GM19395 (cell line): ENCODE measurements at regions not wholly inside any gene's neighbourhood (a gene's known extent, or its start where the extent isn't known, plus 50 kb on each side); places are given as distances from the start of the nearest gene placed in this dataset.
"Not testable (repeated sequence)": the region's sequence is repeated elsewhere in the genome, so short reads cannot be mapped to it uniquely, and the experiment has no call there.

Experiments used
- ATAC-seq: cut with Tn5 transposase; IDR thresholded peaks from one replicate; pipeline ENCODE4 v1.9.1; 2021; ENCODE audit warnings: mild to moderate bottlenecking, moderate library complexity; ENCODE audit not compliant: unreplicated experiment

DNA sequence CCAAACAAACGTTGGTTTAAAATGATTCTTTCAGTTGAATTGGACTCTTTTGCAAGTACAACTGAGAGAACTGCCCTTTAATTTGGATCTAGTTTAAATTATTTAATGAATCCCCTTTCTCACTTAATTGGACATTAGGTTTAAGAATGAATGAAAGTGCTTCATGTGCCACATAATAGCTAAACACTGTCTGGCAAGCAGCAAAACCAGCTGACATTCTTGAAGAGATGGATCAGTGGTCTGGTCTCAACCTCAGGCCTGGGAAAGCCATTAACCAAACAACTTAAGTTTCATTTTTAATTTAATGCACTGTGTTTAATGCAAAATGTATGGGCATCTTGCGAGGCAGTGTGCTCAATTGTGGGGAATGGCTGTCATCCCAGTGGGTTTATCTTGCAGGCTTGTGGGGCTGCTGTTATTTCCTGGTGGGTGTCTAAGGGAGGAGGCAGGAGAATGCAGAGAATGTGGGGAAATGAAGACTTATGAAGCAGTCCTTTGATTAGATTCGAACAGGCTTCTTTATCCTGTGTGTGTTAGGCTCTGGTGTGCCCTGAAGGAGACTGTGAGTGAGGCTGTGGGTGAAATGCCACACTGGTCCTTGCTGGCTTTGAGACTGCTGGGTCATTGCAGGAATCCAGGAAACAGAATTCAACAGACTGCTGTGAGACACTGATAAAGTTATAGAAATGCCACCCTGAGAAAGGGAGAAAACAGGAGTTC, 144.1 kb upstream of the PELI2 start:
- ATAC-seq: no peak

- no peak for ATAC-seq
Observed at GRCh38 chr14:55975281-55975910, 142.8 kb upstream of the PELI2 start.

DNA sequence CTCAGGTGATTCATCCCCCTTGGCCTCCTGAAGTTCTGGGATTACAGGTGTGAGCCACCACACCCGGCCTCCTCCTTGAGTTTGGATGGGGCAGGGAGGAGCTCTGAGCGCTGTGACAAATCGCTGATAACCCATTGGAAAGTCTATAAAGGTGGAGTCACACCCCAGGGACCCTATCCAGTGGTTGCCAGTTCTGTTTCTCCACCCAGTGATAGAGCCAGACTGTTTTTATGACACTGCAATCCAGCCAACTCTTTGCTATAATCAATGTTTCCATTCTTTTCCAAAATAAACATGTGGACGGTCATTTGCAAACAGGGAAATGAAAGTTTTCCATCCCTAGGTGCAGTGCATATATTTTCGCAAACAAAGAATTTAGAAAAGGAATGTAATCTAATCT, 142.0 kb upstream of the PELI2 start:
- ATAC-seq: no peak

DNA sequence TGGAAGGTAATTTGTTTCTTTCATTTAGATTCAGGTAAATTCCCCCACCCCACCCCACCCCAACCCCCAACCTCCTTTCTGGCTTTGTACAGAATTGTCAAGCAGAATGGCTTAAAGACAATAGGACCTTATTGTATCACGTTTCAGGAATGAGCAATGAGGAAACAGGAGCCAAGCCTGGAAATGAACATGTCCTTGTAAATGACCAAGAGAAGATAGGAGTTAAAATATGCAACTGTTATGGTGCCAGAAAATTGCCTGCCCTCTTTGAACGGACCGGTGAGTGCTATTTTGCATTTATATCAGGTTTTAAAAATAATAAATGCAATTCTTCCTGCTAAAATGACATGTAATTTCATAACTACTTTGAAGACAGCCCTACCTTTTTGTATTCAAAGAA, 141.6 kb upstream of the PELI2 start:
- ATAC-seq: no peak

- ATAC-seq: no peak
Observed at GRCh38 chr14:55977392-55978150, 140.6 kb upstream of the PELI2 start.

DNA sequence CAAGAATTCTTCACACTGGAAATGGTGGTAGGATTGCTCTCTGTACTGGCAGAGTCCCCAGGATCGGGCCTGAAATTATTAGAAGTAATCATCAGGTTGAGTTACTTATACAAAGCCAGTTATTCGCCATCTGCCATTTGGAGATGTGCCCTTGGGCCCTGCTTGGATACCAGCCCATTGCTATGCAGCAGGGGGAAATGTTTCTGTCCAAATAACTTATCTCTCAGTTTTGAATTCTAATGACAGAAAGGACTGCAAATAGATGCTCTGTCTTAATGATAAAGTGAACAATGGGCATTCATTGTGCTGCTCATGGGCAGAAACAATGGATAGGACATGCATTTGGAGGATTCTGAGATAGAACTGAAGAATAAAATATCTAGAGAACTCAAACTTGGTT, 139.1 kb upstream of the PELI2 start:
- ATAC-seq: no peak

GRCh38 chr14:55979781-55980180, 138.4 kb upstream of the PELI2 start:
- no peak for ATAC-seq

- no peak for ATAC-seq
Observed at GRCh38 chr14:55980970-55981369, 137.2 kb upstream of the PELI2 start.

DNA sequence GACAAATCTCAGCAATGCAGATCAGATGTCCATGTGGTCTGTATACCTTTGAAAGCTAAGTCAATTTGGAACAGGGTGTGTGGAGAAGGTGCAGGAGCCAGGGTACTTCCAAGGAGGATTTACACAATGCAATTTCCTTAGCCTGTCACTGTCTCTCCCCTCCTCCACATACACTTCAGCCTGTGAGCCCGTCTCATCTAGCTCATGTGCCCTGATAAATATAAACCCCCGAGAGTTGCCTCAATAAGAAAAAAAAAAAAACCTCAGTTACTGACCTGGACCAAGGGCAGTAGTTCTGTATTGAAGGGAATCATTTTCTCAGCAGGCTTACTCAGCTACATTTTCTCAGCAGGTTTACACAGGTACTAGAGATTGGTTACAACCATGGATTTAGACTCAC, 132.1 kb upstream of the PELI2 start:
- ATAC-seq: no peak

GRCh38 chr14:56000846-56001245, 117.4 kb upstream of the PELI2 start:
- ATAC-seq: no peak

GRCh38 chr14:56002342-56002741, 115.9 kb upstream of the PELI2 start:
- no peak for ATAC-seq

GRCh38 chr14:56002876-56003625, 115.2 kb upstream of the PELI2 start:
- peak; percentile 47 for ATAC-seq

- no peak for ATAC-seq
Observed at GRCh38 chr14:56004323-56004722, 113.9 kb upstream of the PELI2 start.

- ATAC-seq: peak; percentile 83
Observed at GRCh38 chr14:56004786-56005185, 113.4 kb upstream of the PELI2 start.

GRCh38 chr14:56005191-56006053, 112.8 kb upstream of the PELI2 start:
- peak; percentile 8 for ATAC-seq

- ATAC-seq: not testable (repeated sequence)
Observed at GRCh38 chr14:56007491-56007890, 110.7 kb upstream of the PELI2 start.

DNA sequence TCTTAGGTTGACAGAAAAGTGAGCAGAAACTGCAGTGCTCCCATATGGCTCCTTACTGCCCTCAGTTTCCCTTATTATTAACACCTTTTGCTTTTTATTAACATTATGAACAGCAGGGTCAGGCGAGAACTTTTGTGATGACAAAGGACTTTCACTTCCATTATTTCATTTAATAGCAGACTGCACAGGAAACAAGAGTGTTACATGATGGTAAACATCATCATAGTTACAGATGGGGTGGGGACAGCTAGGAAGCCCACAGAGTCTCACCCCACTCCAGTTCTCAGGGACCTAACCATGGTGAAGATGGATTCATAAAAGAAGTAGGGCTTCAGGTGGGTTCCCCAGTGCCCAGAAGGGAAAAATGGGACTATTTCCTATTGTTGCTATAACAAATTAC, 110.1 kb upstream of the PELI2 start:
- no peak for ATAC-seq

DNA sequence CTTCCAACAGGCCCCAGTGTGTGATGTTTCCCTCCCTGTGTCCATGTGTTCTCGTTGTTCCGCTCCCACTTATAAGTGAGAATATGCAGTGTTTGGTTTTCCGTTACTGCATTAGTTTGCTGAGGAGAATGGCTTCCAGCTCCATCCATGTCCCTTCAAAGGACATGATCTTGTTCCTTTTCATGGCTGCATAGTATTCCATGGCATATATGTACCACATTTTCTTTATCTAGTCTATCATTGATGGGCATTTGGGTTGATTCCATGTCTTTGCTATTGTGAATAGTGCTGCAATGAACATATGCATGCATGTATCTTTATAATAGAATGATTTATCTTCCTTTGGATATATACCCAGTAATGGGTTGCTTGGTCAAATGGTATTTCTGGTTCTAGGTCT, 109.5 kb upstream of the PELI2 start:
- not testable (repeated sequence) for ATAC-seq

GRCh38 chr14:56023661-56024081, 94.5 kb upstream of the PELI2 start:
- ATAC-seq: no peak

- ATAC-seq: no peak
Observed at GRCh38 chr14:56025191-56025590, 93.0 kb upstream of the PELI2 start.
